Neural cell (in vitro differentiated cells): ENCODE measurements at regions not wholly inside any gene's neighbourhood (a gene's known extent, or its start where the extent isn't known, plus 50 kb on each side); places are given as distances from the start of the nearest gene placed in this dataset.

Experiments
- H2AFZ ChIP-seq: fragments of 200-600, 300-800 bp; sonication (generic), shearing (Covaris generic); 2 replicates; pipeline ENCODE4 v1.6.0; 2014; ENCODE audit warnings: low read depth, mild to moderate bottlenecking, antibody characterized with exemption, low read length, moderate library complexity
- H3F3A ChIP-seq: fragments of 200-600 bp; shearing (Covaris generic); 2 replicates; pipeline ENCODE4 v1.6.1; 2016; ENCODE audit warnings: mild to moderate bottlenecking, moderate library complexity, mixed read lengths, antibody characterized with exemption, low read length; ENCODE audit not compliant: insufficient read depth, poor library complexity, severe bottlenecking
- H3K27ac ChIP-seq: fragments of 200-600, 300-800 bp; sonication (generic), shearing (Covaris generic); 2 replicates; pipeline ENCODE4 v1.5.1; 2014; ENCODE audit warnings: mild to moderate bottlenecking, low read length, moderate library complexity
- H3K27me3 ChIP-seq: fragments of 300-800, 200-600 bp; sonication (generic), shearing (Covaris generic); 2 replicates; pipeline ENCODE4 v1.6.0; 2014; ENCODE audit warnings: mild to moderate bottlenecking, low read depth, low read length, moderate library complexity; ENCODE audit not compliant: insufficient read depth
- H3K36me3 ChIP-seq: fragments of 300-800, 200-600 bp; sonication (generic), shearing (Covaris generic); 2 replicates; pipeline ENCODE4 v1.5.1; 2014; ENCODE audit warnings: mild to moderate bottlenecking, antibody characterized with exemption, low read length, moderate library complexity; ENCODE audit not compliant: insufficient read depth
- H3K4me2 ChIP-seq: fragments of 300-800, 200-600 bp; sonication (generic), shearing (Covaris generic); 2 replicates; pipeline ENCODE4 v1.6.0; 2014; ENCODE audit warnings: mild to moderate bottlenecking, low read length
- H3K4me3 ChIP-seq: fragments of 300-800, 200-600 bp; sonication (generic), shearing (Covaris generic); 2 replicates; pipeline ENCODE4 v1.5.1; 2014; ENCODE audit warnings: mild to moderate bottlenecking, low read length, moderate library complexity
- H3K79me2 ChIP-seq: fragments of 200-600 bp; shearing (Covaris generic); replicated peaks from 2 replicates; pipeline ENCODE4 v1.6.0; 2014; ENCODE audit warnings: mild to moderate bottlenecking, low read length, moderate library complexity; ENCODE audit not compliant: insufficient read depth
- H3K9ac ChIP-seq: fragments of 300-800, 200-600 bp; sonication (generic), shearing (Covaris generic); 2 replicates; pipeline ENCODE4 v1.6.1; 2016; ENCODE audit warnings: mild to moderate bottlenecking, low read length, mixed read lengths
- H3K9me2 ChIP-seq: fragments of 200-600 bp; shearing (Covaris generic); 2 replicates; pipeline ENCODE4 v1.6.1; 2016; ENCODE audit warnings: mild to moderate bottlenecking, low read length, mixed read lengths; ENCODE audit not compliant: insufficient read depth
- H3K9me3 ChIP-seq: fragments of 200-600, 300-800 bp; sonication (generic), shearing (Covaris generic); 2 replicates; pipeline ENCODE4 v1.6.1; 2016; ENCODE audit warnings: mild to moderate bottlenecking, mixed run types, low read length, moderate library complexity, mixed read lengths
- H4K20me1 ChIP-seq: fragments of 200-600 bp; shearing (Covaris generic); 2 replicates; pipeline ENCODE4 v1.6.1; 2016; ENCODE audit warnings: mild to moderate bottlenecking, mixed run types; ENCODE audit not compliant: insufficient read depth
- CTCF ChIP-seq: fragments of 450-650 bp; IDR thresholded peaks from 2 replicates; pipeline ENCODE4 v1.5.1; 2014; ENCODE audit warnings: antibody characterized with exemption, mild to moderate bottlenecking, moderate library complexity; ENCODE audit not compliant: poor library complexity, severe bottlenecking
- EP300 ChIP-seq: fragments of 450-650 bp; conservative IDR thresholded peaks from 2 replicates; pipeline ENCODE4 v1.6.1; 2014; ENCODE audit warnings: antibody characterized with exemption, mild to moderate bottlenecking, moderate library complexity; ENCODE audit not compliant: poor library complexity, severe bottlenecking
- EZH2 ChIP-seq: fragments of 200-600, 300-800 bp; shearing (Covaris generic), sonication (generic); IDR thresholded peaks from 2 replicates; pipeline ENCODE4 v1.6.1; 2014; ENCODE audit warnings: antibody characterized with exemption, low read length, borderline replicate concordance, mild to moderate bottlenecking; ENCODE audit not compliant: insufficient read depth, poor library complexity, severe bottlenecking
- MXI1 ChIP-seq: fragments of 450-650 bp; conservative IDR thresholded peaks from 2 replicates; pipeline ENCODE4 v1.6.1; 2014; ENCODE audit warnings: antibody characterized with exemption, mild to moderate bottlenecking; ENCODE audit not compliant: poor library complexity, severe bottlenecking
- POLR2AphosphoS5 ChIP-seq: IDR thresholded peaks from 2 replicates; pipeline ENCODE4 v1.6.1; 2012
- RAD21 ChIP-seq: fragments of 450-650 bp; conservative IDR thresholded peaks from 2 replicates; pipeline ENCODE4 v1.6.1; 2014; ENCODE audit warnings: antibody characterized with exemption, mild to moderate bottlenecking, moderate library complexity
- REST ChIP-seq: IDR thresholded peaks from 2 replicates; pipeline ENCODE4 v1.6.1; 2012; ENCODE audit warnings: borderline replicate concordance
- SMC3 ChIP-seq: fragments of 450-650 bp; conservative IDR thresholded peaks from 2 replicates; pipeline ENCODE4 v1.6.1; 2014; ENCODE audit warnings: antibody characterized with exemption, mild to moderate bottlenecking, moderate library complexity; ENCODE audit not compliant: poor library complexity
- TAF1 ChIP-seq: IDR thresholded peaks from 2 replicates; pipeline ENCODE4 v1.6.1; 2012; ENCODE audit warnings: low read depth

GRCh38 chr10:88179831-88180230 is 316.4 kb downstream of the PTEN start:
- Histone ChIP-seq H3K4me3 (no peak overlapping the region), H3K27me3 (no peaks in the 10 kb centered on the region), H3K4me2 (no peak overlapping the region), H3K9me2 (no peaks in the 10 kb centered on the region), H3F3A (no peaks in the 10 kb centered on the region), H4K20me1 (no peaks in the 10 kb centered on the region), H3K36me3 (no peaks in the 10 kb centered on the region), H3K9ac (no peak overlapping the region), H3K27ac (no peak overlapping the region), H2AFZ (no peak overlapping the region), H3K9me3 (no peaks in the 10 kb centered on the region), H3K79me2 (no peaks in the 10 kb centered on the region)
- TF ChIP-seq MXI1 (no peak), POLR2AphosphoS5 (no peak), EZH2 (no peak), EP300 (no peak), CTCF (no peak), REST (no peak), TAF1 (no peak), SMC3 (no peak), RAD21 (no peak)

GRCh38 chr10:88181902-88182600 is 318.6 kb downstream of the PTEN start:
- no peak overlapping the region for H3K9ac ChIP-seq
- no peaks in the 10 kb centered on the region for H3K9me3 ChIP-seq
- H3K27ac ChIP-seq, result no peak overlapping the region
- H3K79me2 ChIP-seq, result no peaks in the 10 kb centered on the region
- H3K9me2 ChIP-seq, result no peaks in the 10 kb centered on the region
- no peak for TF ChIP-seq SMC3
- no peaks in the 10 kb centered on the region for H3K36me3 ChIP-seq
- H3K27me3 ChIP-seq, result no peaks in the 10 kb centered on the region
- H3F3A ChIP-seq, result no peaks in the 10 kb centered on the region
- no peaks in the 10 kb centered on the region for H4K20me1 ChIP-seq
- H3K4me2 ChIP-seq, result no peak overlapping the region
- H2AFZ ChIP-seq, result no peak overlapping the region
- H3K4me3 ChIP-seq, result no peak overlapping the region

- Histone ChIP-seq H3K27ac (no peak overlapping the region), H3K4me3 (no peak overlapping the region), H3K9me3 (no peaks in the 10 kb centered on the region), H3K36me3 (no peaks in the 10 kb centered on the region), H3K9ac (no peak overlapping the region), H3F3A (no peaks in the 10 kb centered on the region), H3K79me2 (no peaks in the 10 kb centered on the region), H3K27me3 (no peaks in the 10 kb centered on the region), H4K20me1 (no peaks in the 10 kb centered on the region), H3K9me2 (no peaks in the 10 kb centered on the region), H3K4me2 (no peak overlapping the region), H2AFZ (no peak overlapping the region)
- TF ChIP-seq POLR2AphosphoS5, result no peak
- TF ChIP-seq MXI1, result no peak
- TF ChIP-seq EP300, result no peak
- no peak for TF ChIP-seq CTCF
- no peak for TF ChIP-seq SMC3
- TF ChIP-seq EZH2, result no peak
- no peak for TF ChIP-seq TAF1
- TF ChIP-seq REST, result no peak
- no peak for TF ChIP-seq RAD21
Measured at GRCh38 chr10:88182601-88182930, 319.1 kb downstream of the PTEN start.
